LNCAP (cell line): ENCODE measurements at regions not wholly inside any gene's neighbourhood (a gene's known extent, or its start where the extent isn't known, plus 50 kb on each side); places are given as distances from the start of the nearest gene placed in this dataset.
A peak's percentile ranks its signal among the peaks of the same experiment; 100 is the strongest.

Experiments used
- TF ChIP-seq, protein P1 (sequence below): fragments of 450-650 bp; IDR thresholded peaks from 2 replicates; pipeline ENCODE4 v1.5.1; 2017; ENCODE audit warnings: mild to moderate bottlenecking

DNA sequence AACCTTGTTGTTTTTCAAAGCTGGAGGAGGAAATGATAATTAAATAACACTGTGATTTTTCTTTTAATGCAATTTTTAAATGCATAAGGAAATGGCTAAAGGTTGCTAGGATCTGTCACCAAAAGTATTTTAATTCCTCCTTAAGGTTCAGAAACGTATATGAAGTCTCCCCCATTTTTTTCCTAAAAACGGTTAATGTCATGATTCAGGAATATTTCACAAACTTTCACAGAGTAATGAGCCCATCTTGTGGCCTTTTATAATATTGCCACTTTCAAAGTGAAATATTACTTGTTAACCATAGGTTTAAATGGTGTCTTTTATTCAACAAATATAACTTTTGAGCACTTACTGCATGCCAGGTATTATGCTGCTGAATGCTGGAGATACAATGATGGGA, 99.5 kb upstream of the USP38 start:
- TF ChIP-seq, protein P1, sequence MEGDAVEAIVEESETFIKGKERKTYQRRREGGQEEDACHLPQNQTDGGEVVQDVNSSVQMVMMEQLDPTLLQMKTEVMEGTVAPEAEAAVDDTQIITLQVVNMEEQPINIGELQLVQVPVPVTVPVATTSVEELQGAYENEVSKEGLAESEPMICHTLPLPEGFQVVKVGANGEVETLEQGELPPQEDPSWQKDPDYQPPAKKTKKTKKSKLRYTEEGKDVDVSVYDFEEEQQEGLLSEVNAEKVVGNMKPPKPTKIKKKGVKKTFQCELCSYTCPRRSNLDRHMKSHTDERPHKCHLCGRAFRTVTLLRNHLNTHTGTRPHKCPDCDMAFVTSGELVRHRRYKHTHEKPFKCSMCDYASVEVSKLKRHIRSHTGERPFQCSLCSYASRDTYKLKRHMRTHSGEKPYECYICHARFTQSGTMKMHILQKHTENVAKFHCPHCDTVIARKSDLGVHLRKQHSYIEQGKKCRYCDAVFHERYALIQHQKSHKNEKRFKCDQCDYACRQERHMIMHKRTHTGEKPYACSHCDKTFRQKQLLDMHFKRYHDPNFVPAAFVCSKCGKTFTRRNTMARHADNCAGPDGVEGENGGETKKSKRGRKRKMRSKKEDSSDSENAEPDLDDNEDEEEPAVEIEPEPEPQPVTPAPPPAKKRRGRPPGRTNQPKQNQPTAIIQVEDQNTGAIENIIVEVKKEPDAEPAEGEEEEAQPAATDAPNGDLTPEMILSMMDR = 0 out of 2 replicates have a peak, but pooled peaks have one; percentile 32

DNA sequence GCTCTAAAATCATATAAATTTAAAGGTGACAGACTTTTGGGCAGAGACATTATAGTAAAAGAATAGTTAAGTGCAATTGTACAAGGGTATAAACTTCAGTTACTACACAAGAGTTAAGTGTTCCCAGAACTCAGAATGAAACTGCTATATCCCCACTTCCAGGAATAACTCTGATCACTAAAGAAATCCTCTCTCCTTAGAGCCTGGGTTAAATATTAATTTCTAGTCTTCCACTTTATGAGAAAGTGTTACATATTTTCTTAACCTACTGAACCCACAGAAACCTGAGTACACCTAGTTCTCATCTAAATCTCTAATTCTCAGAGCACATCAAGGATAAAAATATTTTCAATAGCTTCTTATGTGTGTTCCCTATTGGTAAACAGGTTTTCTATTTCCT, 99.1 kb upstream of the USP38 start:
- TF ChIP-seq, protein P1 = no peak

DNA sequence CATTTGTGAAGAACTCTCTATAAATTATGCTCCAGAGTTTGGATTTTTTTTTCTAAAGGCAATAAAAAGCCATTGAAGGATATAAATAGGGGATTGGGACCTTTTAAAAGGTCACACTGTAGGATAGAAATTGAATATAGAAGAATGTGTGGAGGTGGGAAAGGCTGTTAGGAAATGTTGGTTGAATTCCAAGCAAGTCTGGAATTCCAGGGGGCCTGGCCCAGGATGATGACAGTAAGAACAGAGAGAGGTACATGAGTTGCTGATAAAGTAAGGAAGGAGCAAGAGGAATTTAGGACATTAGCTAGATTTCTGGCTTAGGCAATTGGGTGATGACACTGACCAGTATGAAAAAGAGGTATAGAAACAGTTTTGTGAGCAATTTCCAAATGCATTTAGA, 95.4 kb upstream of the USP38 start:
- TF ChIP-seq, protein P1 = no peak

DNA sequence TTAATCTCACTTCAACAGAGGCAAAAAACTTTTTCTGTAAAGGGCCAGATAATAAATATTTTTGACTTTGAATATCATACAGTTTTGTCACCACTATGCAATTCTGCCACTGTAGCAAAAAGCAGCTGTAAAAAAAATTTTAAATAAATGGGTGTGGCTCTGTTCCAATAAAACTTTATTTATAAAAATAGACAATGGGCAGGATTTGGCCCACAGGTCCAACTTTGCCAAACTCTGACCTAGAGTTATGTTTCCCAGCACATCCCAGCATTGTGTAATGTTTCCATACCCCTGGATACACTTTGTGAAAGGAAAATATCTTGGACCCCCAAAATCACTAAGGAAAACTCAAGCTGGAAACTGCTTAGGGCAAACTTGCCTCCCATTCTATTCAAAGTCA, 94.9 kb upstream of the USP38 start:
- TF ChIP-seq, protein P1 = no peak

DNA sequence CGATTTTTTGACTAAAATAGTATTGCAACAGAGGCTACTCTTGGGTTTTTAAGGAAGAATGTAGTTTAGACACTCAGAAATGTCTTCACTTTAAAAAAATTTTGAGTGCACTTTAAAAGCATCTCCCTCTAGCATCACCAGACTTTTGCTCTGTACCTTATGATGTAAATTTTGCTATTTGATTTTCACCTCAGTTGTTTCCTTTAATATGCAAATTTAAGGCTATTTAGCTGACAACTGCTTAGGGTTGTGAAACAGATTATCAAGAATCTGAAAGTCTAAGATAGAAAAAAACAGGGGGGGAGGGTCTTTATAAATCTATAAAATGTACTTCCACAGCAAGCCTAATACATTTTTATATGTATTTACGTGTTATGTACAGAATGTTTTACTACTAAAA, 92.9 kb upstream of the USP38 start:
- TF ChIP-seq, protein P1 = no peak

DNA sequence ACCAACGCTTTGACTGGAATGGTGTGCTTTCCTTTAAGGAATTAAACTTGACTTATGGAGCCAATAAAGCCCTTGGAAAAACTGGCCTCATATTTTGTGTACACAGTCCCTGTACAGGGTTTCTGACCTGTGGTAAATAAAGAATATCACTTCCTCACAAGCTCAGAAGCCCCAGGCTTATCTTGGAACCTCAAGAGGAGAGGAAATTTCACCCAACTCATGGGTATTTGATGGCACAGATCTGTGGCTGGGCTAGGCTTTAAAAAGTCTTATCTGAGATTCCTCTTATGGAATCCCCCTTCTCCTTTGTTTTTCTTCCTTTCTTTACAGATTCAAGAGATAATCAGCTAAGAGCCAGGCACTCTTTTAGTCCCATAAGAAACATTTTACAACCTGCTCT, 89.3 kb upstream of the USP38 start:
- TF ChIP-seq, protein P1 = no peak

DNA sequence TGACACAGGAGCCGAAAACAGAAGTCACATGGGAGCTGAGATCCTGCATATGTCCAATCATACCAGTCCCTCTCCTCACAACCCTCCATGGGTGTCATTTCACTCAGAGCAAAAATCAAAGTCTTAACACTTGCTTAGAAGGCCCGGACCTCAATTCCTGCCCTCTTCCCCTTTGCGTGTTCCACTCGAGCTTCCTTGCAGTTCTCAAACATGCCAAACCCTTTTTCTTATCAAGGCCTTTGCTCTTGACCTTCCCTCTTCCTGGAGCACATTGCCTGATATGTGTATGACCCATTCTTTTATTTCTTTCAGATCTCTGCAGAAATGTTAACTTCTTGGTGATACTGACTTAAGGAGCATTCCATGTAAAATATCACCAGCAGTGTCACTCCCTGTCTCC, 87.0 kb upstream of the USP38 start:
- TF ChIP-seq, protein P1 = no peak

DNA sequence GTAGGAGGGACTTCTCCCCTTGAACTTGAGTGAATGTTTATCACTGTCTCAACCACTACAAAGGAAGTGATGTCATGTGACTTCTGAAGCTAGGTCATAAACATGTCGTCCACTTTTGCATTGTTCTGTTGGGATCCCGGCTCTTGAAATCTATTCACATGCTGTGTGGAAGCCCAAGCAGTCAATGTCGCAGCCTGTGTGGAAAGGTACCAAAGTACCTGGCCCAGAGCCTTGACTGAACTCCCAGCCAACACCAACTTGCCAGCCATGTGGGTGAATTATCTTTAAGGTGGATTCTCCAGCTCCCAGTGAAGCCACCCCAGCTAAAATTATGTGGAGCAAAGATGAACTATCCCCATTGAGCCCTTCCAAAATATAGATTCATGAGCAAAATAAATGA, 85.0 kb upstream of the USP38 start:
- TF ChIP-seq, protein P1 = no peak
